HG02840 (cell line): ENCODE measurements at regions not wholly inside any gene's neighbourhood (a gene's known extent, or its start where the extent isn't known, plus 50 kb on each side); places are given as distances from the start of the nearest gene placed in this dataset.

ENCODE experiments used
- ATAC-seq: cut with Tn5 transposase; IDR thresholded peaks from one replicate; pipeline ENCODE4 v1.9.1; 2021; ENCODE audit warnings: mild to moderate bottlenecking, moderate library complexity, moderate number of reproducible peaks; ENCODE audit not compliant: unreplicated experiment, low FRiP score

DNA sequence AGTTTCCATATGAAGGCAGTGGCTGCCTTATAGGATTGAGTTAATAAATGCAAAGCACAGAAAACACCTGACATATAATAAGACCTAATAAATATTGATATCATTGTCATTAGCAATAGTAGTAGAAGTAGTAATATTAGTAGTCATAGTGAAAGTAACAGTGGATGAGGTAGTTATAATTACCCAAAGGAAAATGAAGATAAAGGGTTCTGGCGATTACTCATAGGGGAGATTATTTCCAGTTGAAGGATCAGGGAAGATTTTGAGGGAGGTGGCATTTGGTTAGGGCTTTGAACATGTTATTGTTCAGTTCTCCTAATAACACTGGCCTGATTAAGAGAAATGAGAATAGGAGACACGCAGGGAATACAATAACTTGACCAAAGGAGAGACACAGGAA, 131.9 kb upstream of the GPRIN3 start:
- no peak for ATAC-seq

DNA sequence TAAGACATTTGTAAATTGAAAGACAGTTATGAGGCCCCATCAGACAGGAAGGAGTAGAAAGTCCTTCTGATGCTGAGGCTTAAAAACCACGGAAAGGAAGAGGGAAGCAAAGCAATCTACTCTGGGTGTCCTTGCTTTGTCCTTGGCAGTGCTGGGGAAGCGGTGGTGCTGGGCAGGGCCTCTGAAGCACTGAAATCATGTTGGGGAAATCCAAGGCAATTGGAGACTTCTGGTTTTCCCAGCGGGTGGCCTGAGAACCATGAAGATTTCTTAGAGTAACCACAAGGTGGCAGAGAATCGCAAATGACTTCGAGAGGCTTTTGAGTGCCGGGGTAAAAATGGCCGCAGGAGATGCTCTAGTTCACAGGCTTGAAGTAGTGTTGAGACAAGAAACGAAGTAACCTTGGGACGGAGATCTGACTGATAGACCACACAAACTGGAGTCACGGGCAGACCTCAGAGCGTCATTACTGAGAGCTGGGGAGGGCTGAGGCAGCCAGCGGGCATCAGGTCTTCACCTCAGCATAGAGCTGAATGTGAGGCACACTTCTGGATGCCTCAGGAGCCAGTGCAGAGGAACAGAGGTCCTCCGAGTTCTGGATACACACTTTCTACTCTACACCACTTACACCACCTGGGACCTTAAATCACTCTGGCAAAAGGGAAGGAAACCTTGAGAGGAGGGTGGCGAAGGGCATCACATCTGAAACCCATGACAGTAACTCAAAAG, 130.7 kb upstream of the GPRIN3 start:
- no peak for ATAC-seq

DNA sequence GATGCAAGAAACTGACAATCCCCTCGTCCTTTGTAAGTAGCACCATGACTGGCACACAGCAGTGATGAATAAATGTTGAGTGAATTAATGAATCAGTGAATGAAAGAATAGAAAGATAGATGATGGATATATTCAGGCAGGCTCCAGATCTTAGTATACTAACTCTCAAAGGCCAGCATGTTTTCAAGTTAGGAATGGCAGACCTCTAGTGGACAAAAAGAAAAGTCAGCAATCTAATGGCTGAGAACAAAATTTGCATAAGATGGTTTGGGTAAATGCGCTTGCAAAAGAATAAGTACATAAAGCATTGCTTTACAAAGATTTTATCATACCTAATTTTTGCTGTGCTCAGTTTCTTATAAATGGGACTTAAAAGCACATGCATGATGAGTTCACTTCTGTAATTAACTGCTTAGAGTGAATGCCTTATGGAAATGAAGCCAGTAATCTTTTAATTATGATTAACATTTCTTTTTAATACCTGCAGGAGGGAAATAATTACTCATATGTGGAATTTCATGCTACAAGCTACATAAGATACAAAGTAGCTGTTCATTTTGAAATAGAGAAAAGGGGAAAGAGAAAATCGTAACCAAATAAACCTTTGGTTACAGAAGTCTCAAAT, 126.9 kb upstream of the GPRIN3 start:
- no peak for ATAC-seq

DNA sequence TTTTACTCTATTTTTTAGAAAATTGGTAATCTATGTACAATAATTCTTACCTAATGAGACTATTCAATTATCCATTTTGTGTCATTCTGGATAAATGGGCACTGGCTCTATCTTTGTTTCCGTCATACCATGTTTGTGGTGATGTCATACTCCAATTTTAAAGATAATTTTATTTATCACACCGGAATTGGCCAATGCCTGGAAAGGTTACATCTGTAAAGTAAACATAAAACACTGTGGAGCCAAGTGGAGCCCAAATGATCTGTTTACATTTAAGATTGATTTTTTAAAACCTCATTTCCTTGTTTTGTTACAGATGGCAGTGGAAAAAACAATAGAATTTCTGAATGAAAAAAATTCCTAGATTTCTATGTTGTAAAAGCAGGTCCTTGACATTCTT, 120.2 kb upstream of the GPRIN3 start:
- no peak for ATAC-seq

DNA sequence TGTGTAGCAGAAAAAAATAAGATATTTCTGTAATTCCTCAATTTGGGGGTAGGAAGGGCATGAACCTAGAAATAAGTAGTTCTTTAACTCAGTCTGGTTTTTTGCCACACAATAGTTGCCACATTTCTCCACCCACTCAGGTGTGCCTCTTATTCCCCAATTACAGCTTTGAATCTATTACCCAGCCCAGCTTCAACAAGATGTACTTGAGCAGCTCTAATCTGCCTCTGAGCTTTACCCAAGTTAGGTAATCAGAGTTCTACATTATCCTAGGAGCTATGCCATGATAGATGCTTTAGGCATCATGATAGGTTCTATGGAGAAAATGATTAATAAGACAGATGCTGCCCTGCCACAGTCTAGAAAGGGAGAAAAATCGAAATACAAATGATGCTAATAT, 117.4 kb upstream of the GPRIN3 start:
- no peak for ATAC-seq

DNA sequence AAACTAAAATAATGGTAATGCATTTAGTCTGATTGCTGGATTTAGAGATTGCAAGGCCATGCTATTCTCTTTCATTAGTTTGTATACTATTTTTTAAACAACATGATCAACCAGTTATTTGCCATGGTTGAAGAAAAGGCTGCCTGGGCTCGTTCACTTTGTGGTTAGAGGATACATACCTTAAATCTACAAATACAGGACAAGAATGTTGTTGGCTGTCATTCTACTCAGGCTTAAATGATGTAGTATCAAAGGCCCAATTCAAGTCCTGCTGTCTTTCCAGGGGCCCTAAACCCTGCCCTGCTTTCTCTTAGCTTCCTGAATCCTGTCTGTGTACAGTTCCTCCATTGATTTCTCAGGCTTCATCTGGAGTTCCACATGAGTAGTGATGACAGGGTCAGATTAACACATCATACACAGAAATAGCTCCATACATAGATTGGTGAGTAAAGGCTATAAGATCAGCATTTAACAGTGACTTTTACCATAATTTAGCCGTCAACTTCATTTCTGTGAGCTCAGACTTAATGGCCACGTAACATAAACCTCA, 114.9 kb upstream of the GPRIN3 start:
- ATAC-seq = no peak

DNA sequence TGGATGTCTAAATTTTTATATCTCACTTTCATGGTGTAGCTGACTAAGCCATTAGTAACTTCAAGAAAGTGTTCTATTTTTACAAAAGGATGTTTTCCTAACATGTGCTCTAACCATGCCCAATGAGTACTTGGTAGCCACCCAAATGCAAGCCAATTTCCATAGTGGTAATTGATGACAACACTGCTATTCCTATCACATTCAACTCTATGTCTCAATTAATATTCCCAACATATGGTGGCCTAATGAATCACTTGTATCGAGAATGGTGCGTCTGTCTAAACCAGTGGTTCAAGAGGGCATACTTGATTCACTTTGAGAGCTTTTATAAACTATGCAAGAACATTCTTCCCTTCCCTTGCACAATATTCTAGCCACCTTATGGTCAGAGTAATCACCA, 112.9 kb upstream of the GPRIN3 start:
- ATAC-seq = no peak

DNA sequence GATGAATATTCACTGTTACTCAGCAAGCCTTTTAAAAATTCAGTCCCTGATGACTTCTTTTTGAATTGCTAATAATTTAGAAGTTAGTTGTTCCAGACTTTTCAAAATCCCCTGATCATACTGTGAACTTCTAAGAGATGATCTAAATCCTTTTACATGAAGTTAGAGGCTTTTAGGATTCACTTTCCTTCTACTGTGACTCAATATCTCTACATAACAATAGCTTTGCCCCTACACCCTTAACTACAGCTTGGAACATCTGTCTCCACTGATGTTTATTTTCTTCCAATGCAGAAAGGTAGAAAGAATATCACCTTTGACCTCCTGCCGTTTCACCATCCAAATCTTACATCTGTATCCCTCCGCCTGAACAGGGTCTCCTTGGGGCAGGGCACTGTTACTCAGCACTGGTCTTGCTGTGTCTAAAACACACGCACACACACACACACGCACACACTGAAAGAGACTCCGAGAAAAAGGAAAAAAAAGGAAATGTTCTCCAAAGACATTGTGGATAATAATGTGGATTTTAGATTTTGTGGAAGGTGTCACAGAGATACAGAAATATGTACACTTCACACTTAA, 111.6 kb upstream of the GPRIN3 start:
- ATAC-seq = no peak

DNA sequence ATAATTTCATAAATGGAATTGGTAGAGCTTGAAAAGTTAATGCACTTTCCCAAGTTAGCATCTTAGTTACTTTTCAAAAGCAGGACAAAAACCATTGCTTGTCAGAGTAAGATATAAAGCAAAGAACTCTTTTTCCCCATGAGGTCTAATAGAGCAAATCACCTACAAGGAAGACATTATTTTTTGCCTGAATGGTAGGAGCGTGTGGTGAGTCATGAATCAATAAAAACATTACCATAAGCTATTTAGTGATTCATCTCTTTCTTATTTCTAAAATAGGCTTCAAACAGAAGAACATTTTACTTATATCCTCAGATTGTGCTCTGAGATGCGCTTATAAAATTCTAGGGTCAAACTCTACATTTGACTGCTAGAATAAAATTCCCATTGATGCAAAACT, 109.4 kb upstream of the GPRIN3 start:
- no peak for ATAC-seq

DNA sequence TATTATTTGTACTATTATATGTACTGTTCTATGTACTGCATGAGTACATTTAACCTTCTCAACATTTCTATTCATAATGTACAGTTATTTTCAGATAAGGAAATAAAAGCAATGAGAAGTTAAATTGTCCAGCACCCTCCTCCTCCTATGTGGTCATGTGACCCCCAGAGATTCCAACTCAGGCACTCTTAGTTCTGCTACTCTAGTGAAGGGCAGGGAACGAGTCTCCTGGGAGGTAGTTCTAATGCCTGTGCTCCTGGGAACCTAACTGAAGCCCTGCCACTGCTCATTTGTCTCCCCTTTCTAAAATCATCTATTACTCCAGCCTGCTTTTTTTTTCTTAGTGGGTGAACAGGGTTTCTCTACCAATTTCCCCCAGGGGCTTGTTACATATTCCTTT, 105.9 kb upstream of the GPRIN3 start:
- ATAC-seq = no peak

DNA sequence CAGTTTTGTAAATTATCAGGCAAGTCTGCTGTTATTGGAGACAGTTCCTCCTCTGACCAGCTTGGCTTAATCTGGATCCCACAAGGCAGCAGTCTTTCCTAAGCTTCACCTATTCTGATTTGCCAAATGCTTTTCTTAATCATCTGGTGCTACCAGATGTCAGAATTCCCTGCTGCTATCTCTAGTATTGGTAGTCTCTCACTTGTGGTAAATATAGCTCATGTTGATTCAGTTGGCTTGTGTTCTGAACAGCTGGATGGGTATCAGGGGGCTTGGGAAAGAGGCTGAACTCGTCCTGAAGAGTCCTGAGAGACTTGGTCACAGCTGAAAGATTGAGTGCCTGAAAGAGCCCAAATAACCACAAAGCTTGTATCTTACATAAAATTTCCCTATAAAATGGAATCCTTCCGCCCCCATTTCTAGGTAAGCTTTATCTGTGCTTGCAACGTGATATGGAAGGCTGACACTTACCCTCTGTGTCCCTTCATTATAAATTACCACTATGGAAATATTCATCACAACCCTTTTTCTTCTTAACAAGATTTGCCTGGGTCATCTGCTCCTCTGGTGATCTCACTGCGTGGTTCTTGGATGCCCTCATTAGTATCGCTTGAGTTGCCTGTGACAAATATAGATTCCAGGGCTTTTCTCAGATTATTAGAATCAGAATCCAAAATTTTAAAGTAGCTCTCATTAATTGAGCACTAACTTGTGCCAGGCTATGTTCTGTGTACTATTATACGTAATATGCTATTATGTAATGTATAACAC, 104.1 kb upstream of the GPRIN3 start:
- no peak for ATAC-seq

DNA sequence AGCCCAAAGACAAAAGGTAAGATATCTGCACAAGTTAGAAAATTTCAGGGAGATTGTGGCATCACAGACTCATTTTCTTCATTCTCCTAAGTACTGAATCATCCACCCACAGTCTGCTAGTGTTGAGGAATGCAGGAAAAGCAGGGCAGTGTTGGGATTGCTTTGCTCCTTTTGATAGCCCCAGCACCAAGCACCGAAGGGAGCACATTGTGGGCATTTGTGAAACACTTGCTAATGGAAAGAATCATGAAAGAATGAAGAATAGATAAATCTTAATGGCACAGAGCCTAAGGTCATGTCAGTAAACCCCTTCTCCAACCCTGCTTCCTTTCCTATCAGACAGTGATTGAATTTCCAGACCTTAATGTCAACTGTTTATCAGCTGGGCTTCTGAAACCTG, 103.1 kb upstream of the GPRIN3 start:
- no peak for ATAC-seq

DNA sequence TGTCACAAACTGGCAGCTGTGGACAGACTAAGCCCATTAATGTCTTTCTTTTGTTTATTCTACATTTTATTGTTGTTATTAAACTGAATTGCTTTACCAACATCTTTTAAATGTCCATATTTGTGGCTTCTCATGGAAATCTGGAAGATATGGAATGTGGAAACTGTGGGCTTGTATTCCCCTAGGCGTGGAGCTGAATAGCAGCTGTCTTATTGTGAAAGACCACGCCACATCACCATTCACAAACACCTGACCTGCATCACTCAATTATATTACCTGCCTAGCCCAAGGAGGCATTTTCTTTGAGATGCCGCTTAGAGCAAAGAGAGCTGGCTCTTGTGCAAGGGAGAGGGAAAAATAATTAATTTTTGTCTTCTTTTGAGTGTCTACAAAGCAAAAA, 96.9 kb upstream of the GPRIN3 start:
- ATAC-seq = no peak

DNA sequence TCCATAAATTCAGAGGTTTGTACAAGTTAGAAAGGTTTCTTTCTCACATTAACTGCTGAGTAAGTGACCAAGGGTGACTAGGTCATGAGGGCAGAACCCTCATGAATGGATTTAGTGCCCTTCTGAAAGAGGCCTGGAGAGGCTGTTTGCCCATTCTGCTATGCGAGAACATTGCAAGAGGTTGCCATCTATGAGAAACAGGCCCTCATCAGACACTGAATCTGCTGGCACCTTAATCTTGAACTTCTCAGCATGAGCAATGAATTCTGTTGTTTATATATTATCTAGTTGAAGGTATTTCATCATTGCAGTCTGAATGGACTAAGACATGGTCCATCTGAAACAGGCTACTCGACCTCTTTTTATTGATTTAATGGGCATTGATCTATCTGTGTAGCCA, 96.2 kb upstream of the GPRIN3 start:
- no peak for ATAC-seq

DNA sequence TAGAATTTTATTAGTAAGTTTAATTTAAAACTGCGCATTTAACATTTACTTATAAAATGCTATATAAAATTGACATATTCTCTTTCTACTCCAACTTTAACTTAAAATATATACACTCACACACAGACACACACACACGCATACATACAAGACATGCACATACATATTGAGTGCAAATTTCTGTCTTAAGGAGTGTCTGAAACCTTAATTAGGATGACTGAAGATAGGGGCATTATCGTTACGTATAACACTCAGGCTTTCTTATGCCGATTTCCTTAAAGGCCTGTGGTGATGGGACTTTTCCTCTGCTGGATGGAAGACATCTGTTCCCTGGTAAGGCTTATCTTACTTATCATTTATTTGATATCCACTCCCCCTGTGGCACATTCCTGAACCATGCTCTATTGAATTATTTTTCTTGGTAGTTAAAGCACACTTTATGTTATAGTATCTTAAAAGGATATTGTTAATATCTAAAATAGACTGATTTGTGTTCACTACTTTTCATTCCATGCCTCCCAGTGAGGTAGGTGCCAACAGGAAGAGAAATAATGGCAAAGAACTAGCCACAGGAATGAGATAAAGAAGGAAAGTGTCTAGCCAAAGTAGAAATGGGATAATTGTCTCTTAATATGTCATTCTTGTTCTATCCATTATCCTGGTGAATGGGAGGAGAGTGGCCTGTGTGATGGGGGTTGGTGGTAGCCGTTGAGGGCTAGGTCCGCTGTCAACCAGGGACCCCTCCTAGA, 92.9 kb upstream of the GPRIN3 start:
- no peak for ATAC-seq

DNA sequence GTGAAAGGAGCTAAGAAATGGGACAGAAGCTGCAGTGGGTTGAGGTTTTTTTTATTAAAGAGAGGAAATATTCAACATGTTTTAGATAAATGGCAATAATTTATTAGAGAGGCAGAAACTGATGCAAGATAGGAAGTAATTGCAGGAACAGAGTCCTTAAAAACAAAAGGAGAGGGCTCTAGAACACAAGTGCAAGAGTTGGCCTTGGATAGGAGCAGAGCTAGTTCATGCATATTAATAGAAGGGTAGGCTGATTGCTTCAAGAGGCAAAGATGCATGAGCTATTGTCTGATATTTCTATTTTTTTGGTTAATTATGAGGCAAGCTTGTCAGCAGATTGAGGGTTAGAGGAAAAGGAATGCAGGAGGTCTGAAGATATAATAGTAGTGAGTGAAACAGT, 91.0 kb upstream of the GPRIN3 start:
- ATAC-seq = no peak

DNA sequence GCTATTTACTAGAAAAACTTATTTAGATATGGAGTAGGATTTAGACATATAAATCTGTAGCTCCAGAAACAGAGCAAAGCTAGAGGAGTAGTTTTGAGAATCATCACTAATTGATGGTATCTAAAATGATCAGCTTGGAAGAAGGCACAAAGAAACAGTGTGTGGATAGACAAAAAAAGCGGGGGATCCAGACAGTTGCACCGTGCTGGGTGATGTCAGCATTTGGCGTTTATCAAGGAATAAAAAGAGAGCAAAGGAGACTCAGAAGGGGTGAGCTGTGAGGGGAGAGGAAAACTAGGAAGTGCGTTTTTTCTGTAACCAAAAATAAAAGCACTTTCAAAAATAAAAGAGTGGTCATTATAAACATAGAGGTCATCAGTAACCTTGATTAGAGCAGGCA, 90.5 kb upstream of the GPRIN3 start:
- no peak for ATAC-seq

DNA sequence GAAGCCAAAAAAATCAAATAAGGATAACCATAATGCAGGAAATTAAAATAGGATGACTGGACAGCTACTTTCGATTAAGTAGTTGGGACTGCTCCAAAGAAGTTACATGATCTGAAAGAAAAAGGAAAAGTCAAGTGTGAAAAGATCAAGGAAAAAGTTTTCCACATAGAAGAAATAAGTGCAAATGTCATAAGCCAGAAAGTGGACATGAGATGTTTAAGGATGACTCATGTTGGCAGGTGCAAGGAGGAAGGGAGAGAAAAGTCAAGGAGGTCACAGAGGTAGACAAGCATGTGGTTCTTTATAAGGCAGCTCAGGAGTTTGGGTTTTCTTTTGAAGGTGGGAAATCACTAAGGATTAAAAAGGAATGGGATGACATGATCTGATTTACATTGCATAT, 89.8 kb upstream of the GPRIN3 start:
- no peak for ATAC-seq

DNA sequence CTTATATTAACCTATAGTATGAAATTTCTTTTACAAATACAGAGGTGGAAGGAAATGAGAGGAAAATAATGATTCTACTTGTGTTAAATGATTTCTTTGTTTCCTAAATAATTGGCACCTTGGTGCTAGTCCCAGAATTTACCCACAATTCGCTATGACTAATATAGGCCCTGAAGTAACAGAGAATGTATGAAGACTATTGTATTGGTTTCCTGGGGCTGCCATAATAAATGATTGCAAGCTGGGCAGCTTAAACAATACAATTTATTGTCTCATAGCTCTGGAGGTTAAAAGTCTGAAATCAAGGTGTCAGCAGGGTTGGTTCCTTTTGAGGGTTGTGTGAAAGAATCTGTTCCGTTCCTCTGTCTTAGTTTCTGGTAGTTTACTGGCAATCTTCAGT, 74.8 kb upstream of the GPRIN3 start:
- ATAC-seq = no peak

DNA sequence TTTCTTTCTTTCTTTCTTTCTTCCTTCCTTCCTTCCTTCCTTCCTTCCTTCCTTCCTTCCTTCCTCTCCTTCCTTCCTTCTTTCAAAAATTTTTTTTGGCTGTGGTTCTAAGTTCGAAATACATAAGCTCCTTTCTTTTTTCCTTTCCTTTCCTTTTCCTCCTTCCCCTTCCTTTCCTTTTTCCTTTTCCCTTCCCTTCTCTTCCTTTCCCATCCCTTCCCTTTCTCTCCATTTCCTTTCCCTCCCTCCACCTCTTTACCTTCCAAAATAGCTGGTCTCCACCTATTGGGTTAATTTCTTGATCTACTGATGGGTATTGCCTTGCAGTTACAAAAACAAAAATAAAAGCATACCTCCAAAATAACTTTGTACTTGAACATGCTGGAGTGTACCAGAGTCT, 73.4 kb upstream of the GPRIN3 start:
- ATAC-seq = no peak
